GM23248 (cell line): ENCODE measurements at regions not wholly inside any gene's neighbourhood (a gene's known extent, or its start where the extent isn't known, plus 50 kb on each side); places are given as distances from the start of the nearest gene placed in this dataset.

Experiments
- DNase-seq: peaks from one replicate; pipeline ENCODE4 v3.0.0-alpha.2; 2015
- H2AFZ ChIP-seq: fragments of 200-600 bp; sonication (generic); 2 replicates; pipeline ENCODE4 v1.6.1; 2016; ENCODE audit warnings: antibody characterized with exemption
- H3F3A ChIP-seq: fragments of 200-600 bp; sonication (generic); 2 replicates; pipeline ENCODE4 v1.6.1; 2016; ENCODE audit warnings: mild to moderate bottlenecking, antibody characterized with exemption, mixed run types; ENCODE audit not compliant: insufficient read depth
- H3K27ac ChIP-seq: fragments of 200-600 bp; sonication (generic); 2 replicates; pipeline ENCODE4 v1.5.1; 2016; ENCODE audit warnings: mild to moderate bottlenecking
- H3K27me3 ChIP-seq: fragments of 200-600 bp; sonication (generic); replicated peaks from 2 replicates; pipeline ENCODE4 v1.6.1; 2016; ENCODE audit warnings: mild to moderate bottlenecking; ENCODE audit not compliant: insufficient read depth
- H3K36me3 ChIP-seq: fragments of 200-600 bp; sonication (generic); 2 replicates; pipeline ENCODE4 v1.6.1; 2016; ENCODE audit warnings: low read depth, mild to moderate bottlenecking
- H3K4me1 ChIP-seq: fragments of 200-600 bp; sonication (generic); 2 replicates; pipeline ENCODE4 v1.6.1; 2016; ENCODE audit warnings: mild to moderate bottlenecking; ENCODE audit not compliant: insufficient read depth
- H3K4me2 ChIP-seq: fragments of 200-600 bp; sonication (generic); one replicate; pipeline ENCODE4 v1.6.1; 2016; ENCODE audit warnings: mild to moderate bottlenecking; ENCODE audit not compliant: unreplicated experiment
- H3K4me3 ChIP-seq: fragments of 200-600 bp; sonication (generic); 2 replicates; pipeline ENCODE4 v1.5.1; 2016; ENCODE audit warnings: mild to moderate bottlenecking
- H3K79me2 ChIP-seq: fragments of 200-600 bp; sonication (generic); 2 replicates; pipeline ENCODE4 v1.6.1; 2016; ENCODE audit warnings: mild to moderate bottlenecking; ENCODE audit not compliant: insufficient read depth
- H3K9ac ChIP-seq: fragments of 200-600 bp; sonication (generic); 2 replicates; pipeline ENCODE4 v1.6.1; 2016; ENCODE audit warnings: mild to moderate bottlenecking
- H3K9me2 ChIP-seq: fragments of 200-600 bp; sonication (generic); 2 replicates; pipeline ENCODE4 v1.6.1; 2016; ENCODE audit warnings: mixed run types, mild to moderate bottlenecking, moderate library complexity; ENCODE audit not compliant: insufficient read depth
- H3K9me3 ChIP-seq: fragments of 200-600 bp; sonication (generic); one replicate; pipeline ENCODE4 v1.6.1; 2017; ENCODE audit warnings: low read depth
- H4K20me1 ChIP-seq: fragments of 200-600 bp; sonication (generic); 2 replicates; pipeline ENCODE4 v1.6.0; 2016; ENCODE audit not compliant: insufficient read depth
- EZH2 ChIP-seq: fragments of 200-600 bp; sonication (generic); IDR thresholded peaks from 2 replicates; pipeline ENCODE4 v1.6.1; 2018; ENCODE audit warnings: antibody characterized with exemption, mild to moderate bottlenecking; ENCODE audit not compliant: insufficient read depth, poor library complexity, severe bottlenecking
- EZH2phosphoT487 ChIP-seq: fragments of 200-600 bp; sonication (generic); IDR thresholded peaks from 2 replicates; pipeline ENCODE4 v1.6.1; 2018; ENCODE audit warnings: antibody characterized with exemption, moderate library complexity, mild to moderate bottlenecking, low read depth; ENCODE audit not compliant: insufficient read depth
- WGBS, 2 experiments: methylation state at CpG; one replicate each; pipeline ENCODE4 v1.1.6; 2015 to 2017; ENCODE audit warnings: low lambda C conversion rate in 2 of 2, low coverage in 1 of 2; ENCODE audit errors: missing lambda C conversion rate in 2 of 2; 5-methylcytosine and 5-hydroxymethylcytosine counted together
- in situ Hi-C: fragments of 300-500 bp; cut with MboI; formaldehyde crosslinking; loops from 2 replicates; pipeline ENCODE4 v1.15.0; 2020

GRCh38 chr10:113979409-113979808, 64.3 kb upstream of the ADRB1 start:
- Histone ChIP-seq H3K9ac (no peak overlapping the region), H3F3A (no peaks in the 10 kb centered on the region), H3K9me3 (no peaks in the 10 kb centered on the region), H3K4me3 (no peak overlapping the region), H2AFZ (no peak overlapping the region), H3K79me2 (no peaks in the 10 kb centered on the region), H3K27ac (no peak overlapping the region), H3K36me3 (no peaks in the 10 kb centered on the region), H3K4me1 (no peaks in the 10 kb centered on the region), H4K20me1 (no peaks in the 10 kb centered on the region), H3K9me2 (no peaks in the 10 kb centered on the region), H3K4me2 (no peak overlapping the region), H3K27me3 (no peaks in the 10 kb centered on the region)
- no peak for DNase-seq
- TF ChIP-seq EZH2 (no peak), EZH2phosphoT487 (no peak)
- in situ Hi-C loops = no loop called here
- WGBS, 2 experiments = 35 to 39% methylated on average over 7 of the region's 7 CpGs

GRCh38 chr10:113980408-113981087, 63.1 kb upstream of the ADRB1 start:
- H3K4me1 ChIP-seq = no peaks in the 10 kb centered on the region
- no peak for DNase-seq
- no peaks in the 10 kb centered on the region for H3K79me2 ChIP-seq
- H3F3A ChIP-seq = no peaks in the 10 kb centered on the region
- no peaks in the 10 kb centered on the region for H3K27me3 ChIP-seq
- H3K4me3 ChIP-seq = no peak overlapping the region
- no peaks in the 10 kb centered on the region for H4K20me1 ChIP-seq
- in situ Hi-C loops = no loop called here
- H3K27ac ChIP-seq = no peak overlapping the region
- no peaks in the 10 kb centered on the region for H3K9me2 ChIP-seq
- 39 to 58% methylated on average over 3 of the region's 3 CpGs for WGBS, 2 experiments
- no peaks in the 10 kb centered on the region for H3K9me3 ChIP-seq
- H2AFZ ChIP-seq = no peak overlapping the region
- H3K36me3 ChIP-seq = no peaks in the 10 kb centered on the region
- TF ChIP-seq EZH2 (no peak), EZH2phosphoT487 (no peak)
- no peak overlapping the region for H3K9ac ChIP-seq
- H3K4me2 ChIP-seq = no peak overlapping the region

- Histone ChIP-seq H3K27ac (no peak overlapping the region), H3K9ac (no peak overlapping the region), H3F3A (no peaks in the 10 kb centered on the region), H3K36me3 (no peaks in the 10 kb centered on the region), H3K4me1 (no peaks in the 10 kb centered on the region), H3K4me3 (no peak overlapping the region), H3K4me2 (no peak overlapping the region), H3K9me2 (no peaks in the 10 kb centered on the region), H3K9me3 (no peaks in the 10 kb centered on the region), H4K20me1 (no peaks in the 10 kb centered on the region), H3K79me2 (no peaks in the 10 kb centered on the region), H2AFZ (no peak overlapping the region), H3K27me3 (no peaks in the 10 kb centered on the region)
- in situ Hi-C loops = no loop called here
- TF ChIP-seq EZH2phosphoT487 (no peak), EZH2 (no peak)
- no peak for DNase-seq
Measured at GRCh38 chr10:113982296-113982695, 61.4 kb upstream of the ADRB1 start.

GRCh38 chr10:113982769-113983168, 60.9 kb upstream of the ADRB1 start:
- Histone ChIP-seq H3K27me3 (no peaks in the 10 kb centered on the region), H2AFZ (no peak overlapping the region), H3K4me3 (no peak overlapping the region), H3F3A (no peaks in the 10 kb centered on the region), H3K36me3 (no peaks in the 10 kb centered on the region), H3K4me1 (no peaks in the 10 kb centered on the region), H3K9ac (no peak overlapping the region), H3K27ac (no peak overlapping the region), H3K79me2 (no peaks in the 10 kb centered on the region), H3K4me2 (no peak overlapping the region), H4K20me1 (no peaks in the 10 kb centered on the region), H3K9me3 (no peaks in the 10 kb centered on the region), H3K9me2 (no peaks in the 10 kb centered on the region)
- TF ChIP-seq EZH2phosphoT487 (no peak), EZH2 (no peak)
- WGBS, 2 experiments = 56 to 63% methylated on average over 4 of the region's 4 CpGs
- DNase-seq = no peak
- in situ Hi-C loops = no loop called here

- in situ Hi-C loops = no loop called here
- Histone ChIP-seq H3K9me2 (no peaks in the 10 kb centered on the region), H2AFZ (no peak overlapping the region), H3K4me2 (no peak overlapping the region), H3K9ac (no peak overlapping the region), H3K36me3 (no peaks in the 10 kb centered on the region), H3K9me3 (no peaks in the 10 kb centered on the region), H3K4me1 (no peaks in the 10 kb centered on the region), H3K27me3 (no peaks in the 10 kb centered on the region), H3K79me2 (no peaks in the 10 kb centered on the region), H3K27ac (no peak overlapping the region), H3K4me3 (no peak overlapping the region), H3F3A (no peaks in the 10 kb centered on the region), H4K20me1 (no peaks in the 10 kb centered on the region)
- DNase-seq = no peak
- WGBS, 2 experiments = 51 to 64% methylated on average over 3 of the region's 3 CpGs
- TF ChIP-seq EZH2 (no peak), EZH2phosphoT487 (no peak)
Measured at GRCh38 chr10:113983552-113983951, 60.1 kb upstream of the ADRB1 start.
